Astrocyte of the hippocampus (primary cell): ENCODE measurements at regions not wholly inside any gene's neighbourhood (a gene's known extent, or its start where the extent isn't known, plus 50 kb on each side); places are given as distances from the start of the nearest gene placed in this dataset.
"Not testable (repeated sequence)": the region's sequence is repeated elsewhere in the genome, so short reads cannot be mapped to it uniquely, and the experiment has no call there.

Experiments used
- DNase-seq: peaks from one replicate; pipeline ENCODE4 v3.0.0; 2011; ENCODE audit warnings: low read depth, low spot score

GRCh38 chr18:21928925-21929324 lies 188.3 kb downstream of the MIB1 start:
- no peak for DNase-seq

GRCh38 chr18:21930177-21930576 lies 189.6 kb downstream of the MIB1 start:
- no peak for DNase-seq

GRCh38 chr18:21933931-21934765 lies 193.6 kb downstream of the MIB1 start:
- DNase-seq = no peak

DNA sequence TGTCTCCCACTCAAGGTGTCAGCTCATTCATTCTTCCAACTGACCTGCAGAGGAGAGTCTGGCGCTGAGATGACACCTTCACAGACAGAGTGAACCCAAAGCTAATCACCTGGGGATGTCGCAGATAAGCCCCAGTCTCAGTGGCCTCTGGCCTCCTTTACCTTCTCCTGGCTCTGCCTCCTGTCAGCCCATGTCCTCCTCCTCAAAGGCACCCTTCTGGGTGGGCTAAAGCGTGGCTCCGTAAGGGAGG lies 194.1 kb downstream of the MIB1 start:
- no peak for DNase-seq

DNA sequence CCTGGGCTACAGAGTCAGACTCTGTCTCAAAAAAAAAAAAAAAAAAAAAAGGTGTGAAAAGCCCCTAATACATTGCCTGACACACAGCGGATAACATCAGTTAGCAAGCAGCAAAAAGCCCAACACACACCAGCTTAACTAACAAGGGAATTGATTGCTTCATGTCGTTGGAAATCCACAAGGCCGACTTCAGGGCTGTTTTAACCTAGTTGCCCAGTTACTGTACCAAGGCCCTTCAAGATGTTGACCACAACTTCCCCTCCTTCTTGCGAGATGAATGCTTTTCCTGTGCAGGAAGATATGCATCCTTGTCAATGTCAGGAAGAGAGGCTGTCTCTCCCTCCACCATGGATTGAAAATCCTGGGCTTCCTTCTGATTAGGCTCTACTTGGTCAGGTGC lies 202.9 kb downstream of the MIB1 start:
- no peak for DNase-seq

DNA sequence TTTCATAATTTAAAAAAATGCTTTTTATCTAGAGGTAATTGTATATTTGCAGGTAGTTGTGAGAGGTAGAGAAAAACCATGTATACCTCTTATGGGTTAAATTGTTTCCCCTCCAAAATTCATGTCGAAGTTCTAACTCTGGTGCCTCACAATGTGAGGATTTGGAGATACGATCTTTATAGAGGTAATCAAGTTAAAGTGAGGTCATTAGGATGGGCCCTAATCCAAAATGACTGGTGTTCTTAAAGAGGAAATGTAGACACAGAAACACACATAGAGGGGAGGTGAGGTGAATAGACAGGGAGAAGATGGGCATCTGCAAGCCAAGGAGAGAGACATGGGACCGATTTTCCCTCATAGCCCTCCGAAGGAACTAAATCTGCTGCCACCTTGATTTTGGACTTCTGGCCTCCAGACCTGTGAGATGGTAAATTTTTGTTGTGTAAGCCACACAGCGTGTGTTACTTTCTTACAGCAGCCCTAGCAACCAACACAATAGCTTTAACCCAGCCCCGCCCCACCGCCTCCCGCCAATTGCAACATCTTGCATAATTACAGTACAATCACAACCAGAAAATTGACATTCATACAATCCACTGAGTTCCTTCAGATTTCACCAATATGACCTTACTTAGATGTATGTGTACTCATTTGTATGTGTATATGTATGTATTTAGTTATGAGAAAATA lies 208.9 kb downstream of the MIB1 start:
- no peak for DNase-seq

GRCh38 chr18:21955757-21956652 lies 213.4 kb upstream of the GATA6 start:
- DNase-seq = peak; percentile 85

DNA sequence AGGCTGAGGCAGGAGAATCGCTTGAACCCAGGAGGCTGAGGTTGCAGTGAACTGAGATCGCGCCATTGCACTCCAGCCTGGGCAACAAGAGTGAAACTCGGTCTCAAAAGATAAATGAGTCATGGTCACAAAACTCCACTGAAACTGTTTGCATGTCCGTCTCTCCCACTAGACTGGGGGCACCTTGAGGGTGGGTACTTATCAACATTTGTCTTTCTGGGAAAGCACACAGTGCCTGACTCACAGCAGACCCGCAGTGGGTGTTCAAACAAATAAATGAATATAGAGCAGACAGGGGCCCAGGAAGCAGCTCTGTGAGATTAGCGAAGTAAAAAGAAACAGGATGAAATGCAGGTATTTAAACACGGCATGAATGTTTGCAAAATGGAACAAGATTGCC lies 211.1 kb upstream of the GATA6 start:
- no peak for DNase-seq

DNA sequence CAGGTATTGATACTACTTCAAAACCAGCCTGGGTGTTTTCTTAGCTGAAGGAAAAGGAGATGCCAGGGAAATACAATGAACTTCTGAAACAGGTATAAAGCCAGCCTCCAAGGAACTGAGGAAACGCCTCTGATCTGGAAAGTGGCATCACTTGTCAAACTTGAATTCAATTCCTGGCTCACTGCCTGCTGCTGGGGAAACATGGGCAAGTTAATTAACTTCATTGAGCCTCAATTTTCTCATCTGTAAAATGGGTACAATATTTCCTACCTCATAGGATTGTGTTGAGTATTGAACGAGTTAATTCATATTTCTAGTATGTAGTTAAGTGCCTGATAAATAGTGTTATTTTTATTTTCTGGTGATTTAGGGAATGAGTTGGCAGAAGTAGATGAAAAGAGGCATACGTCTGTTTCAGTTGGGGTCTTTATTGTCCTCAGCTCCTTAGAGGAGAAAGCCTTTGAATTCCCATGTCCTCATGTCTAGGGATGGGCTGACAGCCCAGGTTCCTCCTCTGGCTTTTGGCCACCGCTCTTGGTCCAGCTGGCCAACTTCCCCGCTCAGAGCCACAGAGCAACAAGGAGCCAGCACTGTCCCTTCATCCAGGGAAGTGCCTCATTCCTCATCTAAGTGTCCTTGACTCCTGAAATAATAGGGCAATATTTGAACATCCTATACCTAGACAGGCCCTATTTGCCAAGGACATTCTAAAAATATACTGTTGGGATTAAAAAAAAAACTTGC lies 210.5 kb upstream of the GATA6 start:
- DNase-seq = no peak

DNA sequence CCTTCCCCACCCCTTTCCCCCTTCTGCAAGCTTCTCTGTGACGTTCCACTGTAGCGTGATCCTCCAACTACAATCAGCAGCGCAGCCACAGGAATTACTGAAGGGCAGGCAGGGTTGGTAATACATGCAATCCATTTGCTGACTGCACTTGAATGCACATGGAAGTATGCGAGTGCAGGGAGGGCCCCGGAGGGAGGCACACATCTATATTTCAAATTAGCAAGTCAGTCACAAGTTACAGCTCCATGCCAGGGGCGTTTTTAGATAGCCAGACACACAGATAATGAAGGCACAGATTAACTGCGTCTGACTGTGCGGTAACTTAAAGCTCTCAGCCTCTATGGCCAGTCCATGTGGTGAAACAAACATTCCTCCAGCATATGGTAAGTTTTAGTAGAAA lies 209.2 kb upstream of the GATA6 start:
- peak; percentile 12 for DNase-seq

DNA sequence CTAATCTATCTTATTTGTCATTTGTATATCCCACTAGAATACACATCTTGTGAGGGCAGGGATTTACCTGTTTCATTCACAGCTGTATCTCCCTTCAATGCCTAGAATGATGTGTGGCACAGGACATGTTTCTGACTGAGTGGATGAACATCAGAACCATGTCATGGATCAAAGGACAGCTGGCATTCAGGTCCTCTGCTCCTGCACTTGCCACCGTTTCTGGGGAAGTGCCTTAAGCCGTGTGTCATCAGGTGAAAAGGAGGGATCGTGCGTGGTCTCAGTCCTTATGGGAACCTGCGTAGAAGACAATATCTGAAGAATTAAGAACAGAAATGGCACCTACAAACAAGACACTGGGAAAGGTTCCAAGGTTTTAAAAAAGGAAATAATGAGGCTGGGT lies 206.1 kb upstream of the GATA6 start:
- DNase-seq = no peak

- no peak for DNase-seq
Observed at GRCh38 chr18:21968338-21968737, 201.1 kb upstream of the GATA6 start.

- DNase-seq = no peak
Observed at GRCh38 chr18:21972281-21972680, 197.1 kb upstream of the GATA6 start.

DNA sequence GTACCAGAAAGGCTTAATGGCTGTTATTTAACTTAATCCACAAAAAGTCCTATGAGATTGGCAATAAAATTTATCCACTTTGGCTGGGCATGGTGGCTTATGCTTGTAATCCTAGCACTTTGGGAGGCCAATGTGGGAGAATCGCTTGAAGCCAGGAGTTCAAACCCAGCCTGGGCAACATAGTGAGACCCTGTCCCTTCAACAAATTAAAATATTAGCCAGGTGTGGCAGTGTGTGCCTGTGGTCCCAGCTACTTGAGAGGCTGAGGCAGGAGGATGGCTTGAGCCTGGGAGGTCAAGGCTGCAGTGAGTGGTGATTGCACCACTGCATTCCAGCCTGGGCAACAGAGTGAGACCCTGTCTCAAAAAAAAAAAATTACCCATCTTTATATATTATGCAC lies 193.4 kb upstream of the GATA6 start:
- DNase-seq = not testable (repeated sequence)

DNA sequence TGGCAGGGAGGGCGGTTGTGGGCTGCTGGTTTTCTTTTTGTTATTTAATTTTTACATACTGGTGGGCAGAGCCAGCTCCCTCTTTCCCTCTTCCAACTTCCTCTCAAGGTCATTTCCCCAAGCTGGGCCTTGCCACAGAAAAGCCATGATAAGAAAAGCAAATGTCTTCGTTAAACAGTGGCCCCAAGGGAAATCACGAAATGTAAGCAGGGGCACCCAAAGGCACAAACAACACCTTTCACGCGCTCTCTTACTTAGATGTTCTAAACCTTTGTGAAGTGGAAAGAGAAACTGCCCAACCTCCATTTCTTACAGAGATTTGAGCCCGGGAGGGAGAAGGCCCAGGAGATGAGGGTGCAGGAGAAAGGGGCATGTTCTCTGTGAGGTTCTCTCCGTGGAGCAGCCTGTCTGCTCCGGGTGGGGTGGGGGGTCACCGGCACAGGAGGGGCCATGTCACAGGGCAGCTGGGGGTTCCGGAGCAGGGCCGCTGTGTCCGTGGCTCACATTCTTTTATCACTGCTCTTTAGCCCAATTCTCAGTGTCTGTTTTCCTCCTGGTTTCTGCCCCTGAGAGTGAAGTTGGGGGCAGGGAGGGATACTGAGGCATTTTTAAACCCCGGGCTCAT lies 190.7 kb upstream of the GATA6 start:
- no peak for DNase-seq

GRCh38 chr18:21979171-21979560 lies 190.2 kb upstream of the GATA6 start:
- DNase-seq = no peak

GRCh38 chr18:21979759-21980158 lies 189.6 kb upstream of the GATA6 start:
- no peak for DNase-seq

DNA sequence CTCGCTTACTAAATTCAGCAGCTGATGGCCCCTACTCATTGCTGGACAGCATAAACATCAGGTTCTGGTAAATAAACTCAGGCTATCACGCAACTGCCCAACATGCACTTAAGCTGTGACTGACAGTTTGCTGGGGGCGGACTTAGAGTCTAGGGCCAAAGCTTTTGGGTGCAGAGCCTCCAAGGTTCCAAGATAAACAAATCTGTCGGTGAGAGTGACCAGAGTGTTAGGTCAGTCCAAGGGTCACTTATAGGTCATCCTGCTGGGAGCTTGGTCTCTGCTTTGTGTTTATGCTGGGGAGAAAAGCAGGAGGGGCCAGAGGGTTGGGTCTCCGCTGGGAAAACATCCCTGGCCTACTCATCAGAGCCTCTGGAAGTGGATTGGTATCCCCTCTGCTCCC lies 188.6 kb upstream of the GATA6 start:
- no peak for DNase-seq

DNA sequence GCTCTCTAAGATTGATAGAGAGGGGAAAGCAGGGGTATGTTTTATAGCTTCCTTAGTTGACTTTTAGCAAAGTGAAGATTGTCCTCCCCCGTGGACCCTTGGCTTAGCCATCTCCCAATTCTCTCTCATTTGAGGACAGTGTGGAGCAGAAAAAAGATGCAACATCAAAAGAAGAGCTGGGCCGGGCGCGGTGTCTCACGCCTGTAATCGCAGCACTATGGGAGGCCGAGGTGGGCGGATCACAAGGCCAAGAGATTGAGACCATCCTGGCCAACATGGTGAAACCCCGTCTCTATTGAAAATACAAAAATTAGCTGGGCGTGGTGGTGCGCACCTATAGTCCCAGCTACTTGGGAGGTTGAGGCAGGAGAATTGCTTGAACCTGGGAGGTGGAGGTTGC lies 187.9 kb upstream of the GATA6 start:
- not testable (repeated sequence) for DNase-seq

DNA sequence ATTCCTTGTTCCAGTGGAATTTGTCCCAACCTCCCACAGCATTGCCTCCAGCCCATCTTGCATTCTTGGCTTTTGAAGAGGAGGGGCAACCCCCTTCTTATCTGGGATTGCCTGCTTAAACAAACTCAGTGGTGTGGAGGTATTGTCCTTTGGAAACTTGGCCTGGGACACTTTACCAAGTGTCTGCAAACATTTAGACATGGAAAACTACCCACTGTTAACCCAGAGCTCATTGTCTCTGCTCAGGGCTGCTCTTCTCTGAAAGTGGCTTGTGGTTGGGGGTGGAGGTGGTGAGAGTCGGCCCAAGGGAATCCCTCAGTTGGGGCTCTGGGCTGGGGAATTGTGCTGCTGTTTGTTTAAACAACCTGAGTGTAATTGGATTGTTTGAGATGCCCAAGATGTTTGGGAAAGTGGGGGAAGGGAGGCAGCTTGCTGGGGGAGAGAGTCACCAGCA lies 178.3 kb upstream of the GATA6 start:
- DNase-seq = peak; percentile 69

GRCh38 chr18:21991886-21992285 lies 177.5 kb upstream of the GATA6 start:
- no peak for DNase-seq
